ENCODE measurements at regions not wholly inside any gene's neighbourhood (a gene's known extent, or its start where the extent isn't known, plus 50 kb on each side); places are given as distances from the start of the nearest gene placed in this dataset.

- ChIA-PET RAD21 (ENCODE audit: unreplicated experiment) (no interaction called here), POLR2A (no interaction called here), CTCF (no interaction called here), SMC1A (ENCODE audit: uncharacterized antibody, unreplicated experiment) (no interaction called here)
- FAIRE-seq = no peak
- no peak for DNase-seq (ENCODE audit: low read depth, low spot score)
- Histone ChIP-seq H3K4me1 (ENCODE audit: control insufficient read depth, insufficient read depth, low read length) (no peaks in the 10 kb centered on the region), H3K4me2 (ENCODE audit: control insufficient read depth, insufficient read depth) (no peak overlapping the region), H3K9ac (ENCODE audit: control insufficient read depth, insufficient read depth, low read length) (no peak overlapping the region), H3K9me3 (replicated peaks; ENCODE audit: control insufficient read depth, insufficient read depth, low read length) (no peaks in the 10 kb centered on the region), H3K79me2 (ENCODE audit: control insufficient read depth, insufficient read depth, low read length) (no peaks in the 10 kb centered on the region), H2AFZ (ENCODE audit: control insufficient read depth, low read depth, low read length) (no peak overlapping the region), H3K36me3 (ENCODE audit: control insufficient read depth in 2 of 2, insufficient read depth in 2 of 2, low read length in 1 of 2) (no peaks in the 10 kb centered on the region), H4K20me1 (ENCODE audit: control insufficient read depth, insufficient read depth) (no peaks in the 10 kb centered on the region), H3K27ac (ENCODE audit: control insufficient read depth, insufficient read depth) (no peak overlapping the region), H3K4me3 (no peak overlapping the region), H3K27me3 (replicated peaks in 1 of 2; ENCODE audit: control insufficient read depth in 2 of 2, insufficient read depth in 2 of 2, low read length in 1 of 2) (no peaks in the 10 kb centered on the region)
- no peak for TF ChIP-seq SMC3 (IDR thresholded peaks at IDR 0.05; ENCODE audit: borderline replicate concordance, low read length)
- no peak for TF ChIP-seq BCL3 (IDR thresholded peaks at IDR 0.05; ENCODE audit: borderline replicate concordance, insufficient read depth, low read depth, low read length, poor library complexity, severe bottlenecking)
- no peak for TF ChIP-seq DPF2 (IDR thresholded peaks at IDR 0.05)
- no peak for TF ChIP-seq SIN3A (IDR thresholded peaks at IDR 0.05; ENCODE audit: low read depth, low read length)
- TF ChIP-seq PAX5 (IDR thresholded peaks at IDR 0.05; ENCODE audit: borderline replicate concordance, low read depth, low read length) = no peak
- no peak for TF ChIP-seq JUND (IDR thresholded peaks at IDR 0.05; ENCODE audit: low read depth, low read length)
- TF ChIP-seq, protein P1, sequence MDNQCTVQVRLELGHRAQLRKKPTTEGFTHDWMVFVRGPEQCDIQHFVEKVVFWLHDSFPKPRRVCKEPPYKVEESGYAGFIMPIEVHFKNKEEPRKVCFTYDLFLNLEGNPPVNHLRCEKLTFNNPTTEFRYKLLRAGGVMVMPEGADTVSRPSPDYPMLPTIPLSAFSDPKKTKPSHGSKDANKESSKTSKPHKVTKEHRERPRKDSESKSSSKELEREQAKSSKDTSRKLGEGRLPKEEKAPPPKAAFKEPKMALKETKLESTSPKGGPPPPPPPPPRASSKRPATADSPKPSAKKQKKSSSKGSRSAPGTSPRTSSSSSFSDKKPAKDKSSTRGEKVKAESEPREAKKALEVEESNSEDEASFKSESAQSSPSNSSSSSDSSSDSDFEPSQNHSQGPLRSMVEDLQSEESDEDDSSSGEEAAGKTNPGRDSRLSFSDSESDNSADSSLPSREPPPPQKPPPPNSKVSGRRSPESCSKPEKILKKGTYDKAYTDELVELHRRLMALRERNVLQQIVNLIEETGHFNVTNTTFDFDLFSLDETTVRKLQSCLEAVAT (IDR thresholded peaks at IDR 0.05) = no peak
- TF ChIP-seq TARDBP (IDR thresholded peaks at IDR 0.05; ENCODE audit: borderline replicate concordance) = no peak
- no peak for TF ChIP-seq JUNB (IDR thresholded peaks at IDR 0.05)
- no peak for TF ChIP-seq POLR2AphosphoS2 (IDR thresholded peaks at IDR 0.05; ENCODE audit: low read depth, low read length)
- no peak for TF ChIP-seq WRNIP1 (IDR thresholded peaks at IDR 0.05; ENCODE audit: borderline replicate concordance, low read depth, low read length)
- no peak for TF ChIP-seq RELA (IDR thresholded peaks at IDR 0.05; ENCODE audit: borderline replicate concordance, partially characterized antibody)
- no peak for TF ChIP-seq SRF (IDR thresholded peaks at IDR 0.05; ENCODE audit: low read depth in 2 of 2, low read length in 2 of 2)
- TF ChIP-seq RFX5 (IDR thresholded peaks at IDR 0.05; ENCODE audit: low read depth, low read length) = no peak
- no peak for TF ChIP-seq CREB1 (IDR thresholded peaks at IDR 0.05; ENCODE audit: low read depth)
- TF ChIP-seq CBFB (IDR thresholded peaks at IDR 0.05; ENCODE audit: low read depth) = no peak
- BruUV-seq (replicated peaks) = no TSS peak
- in situ Hi-C loops (cut with MboI) (no loop called here), intact Hi-C loops (cut with micrococcal nuclease; ENCODE audit: unreplicated experiment) (no loop called here)
- 11% methylated on average over 5 of the region's 5 CpGs for WGBS (ENCODE audit: insufficient coverage, insufficient replicate concordance, low lambda C conversion rate, missing lambda C conversion rate)
- ATAC-seq = no peak
These were observed 112.6 kb downstream of the FOXL1 start for GRCh38 chr16:86690970-86691369.
